Loucy (cell line): ENCODE measurements at regions not wholly inside any gene's neighbourhood (a gene's known extent, or its start where the extent isn't known, plus 50 kb on each side); places are given as distances from the start of the nearest gene placed in this dataset.
"Not testable (repeated sequence)": the region's sequence is repeated elsewhere in the genome, so short reads cannot be mapped to it uniquely, and the experiment has no call there.

Experiments used
- H2AFZ ChIP-seq: fragments of 200-600 bp; sonication (generic); 2 replicates; pipeline ENCODE4 v1.6.0; 2016; ENCODE audit warnings: antibody characterized with exemption, mild to moderate bottlenecking, low read length, moderate library complexity
- H3F3A ChIP-seq: fragments of 200-600 bp; 2 replicates; pipeline ENCODE4 v1.6.0; 2016; ENCODE audit warnings: antibody characterized with exemption, low read depth, mild to moderate bottlenecking
- H3K27me3 ChIP-seq: fragments of 200-600 bp; sonication (generic); 2 replicates; pipeline ENCODE4 v1.6.1; 2014; ENCODE audit warnings: low read length, mild to moderate bottlenecking; ENCODE audit not compliant: insufficient read depth, poor library complexity, severe bottlenecking
- H3K36me3 ChIP-seq: fragments of 200-600 bp; sonication (generic); 2 replicates; pipeline ENCODE4 v1.6.1; 2016; ENCODE audit warnings: low read length; ENCODE audit not compliant: insufficient read depth
- H3K4me1 ChIP-seq: fragments of 200-600 bp; sonication (generic); 2 replicates; pipeline ENCODE4 v1.5.1; 2014; ENCODE audit warnings: low read length, mild to moderate bottlenecking; ENCODE audit not compliant: insufficient read depth, poor library complexity, severe bottlenecking
- H3K4me2 ChIP-seq: fragments of 200-600 bp; sonication (generic); 2 replicates; pipeline ENCODE4 v1.6.0; 2014; ENCODE audit warnings: antibody characterized with exemption, low read length, low read depth, mild to moderate bottlenecking; ENCODE audit not compliant: poor library complexity, severe bottlenecking
- H3K4me3 ChIP-seq: fragments of 200-600 bp; sonication (generic); 2 replicates; pipeline ENCODE4 v1.5.1; 2014; ENCODE audit warnings: low read length, mild to moderate bottlenecking, mixed read lengths; ENCODE audit not compliant: poor library complexity, severe bottlenecking
- H3K79me2 ChIP-seq: fragments of 200-600 bp; sonication (generic); 2 replicates; pipeline ENCODE4 v1.6.1; 2014; ENCODE audit warnings: low read length; ENCODE audit not compliant: insufficient read depth
- H3K9ac ChIP-seq: fragments of 200-600 bp; sonication (generic); 2 replicates; pipeline ENCODE4 v1.6.0; 2014; ENCODE audit warnings: mild to moderate bottlenecking, low read depth, low read length, moderate library complexity; ENCODE audit not compliant: poor library complexity, severe bottlenecking
- H3K9me2 ChIP-seq: fragments of 200-600 bp; sonication (generic); replicated peaks from 2 replicates; pipeline ENCODE4 v1.6.1; 2016; ENCODE audit warnings: low read depth, low read length, mixed read lengths
- H3K9me3 ChIP-seq: fragments of 200-600 bp; sonication (generic); 2 replicates; pipeline ENCODE4 v1.6.1; 2014; ENCODE audit warnings: mild to moderate bottlenecking, antibody characterized with exemption, low read length, low read depth; ENCODE audit not compliant: insufficient read depth
- H4K20me1 ChIP-seq: fragments of 200-600 bp; sonication (generic); 2 replicates; pipeline ENCODE4 v1.6.0; 2014; ENCODE audit warnings: antibody characterized with exemption, low read length, mild to moderate bottlenecking; ENCODE audit not compliant: insufficient read depth, poor library complexity, severe bottlenecking
- EZH2phosphoT487 ChIP-seq: fragments of 200-600 bp; IDR thresholded peaks from 2 replicates; pipeline ENCODE4 v1.6.1; 2018; ENCODE audit warnings: antibody characterized with exemption, mild to moderate bottlenecking, moderate library complexity, borderline replicate concordance
- TF ChIP-seq, protein P1 (sequence below): fragments of 200-600 bp; sonication (generic); conservative IDR thresholded peaks from 2 replicates; pipeline ENCODE4 v1.5.1; 2014; ENCODE audit warnings: mild to moderate bottlenecking, antibody characterized with exemption, low read length

DNA sequence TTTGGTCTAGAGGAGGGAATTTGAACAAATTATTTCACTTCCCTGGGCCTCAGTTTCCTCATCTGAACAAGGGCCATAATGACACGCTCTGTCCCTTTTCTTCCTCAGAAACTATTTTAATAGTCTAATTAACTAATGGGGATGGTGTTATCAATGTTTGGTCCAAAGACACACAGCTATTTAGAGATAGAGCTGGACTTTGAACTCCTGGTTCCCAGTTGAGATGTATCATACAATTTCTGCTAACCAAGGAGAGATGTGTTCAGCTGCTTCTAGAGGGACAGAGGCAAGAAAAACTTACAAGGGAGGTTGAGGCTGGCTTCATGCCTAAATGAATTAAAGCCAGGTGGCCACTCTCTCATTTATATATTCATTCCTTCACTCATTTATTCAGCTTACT, 90.6 kb upstream of the CLINT1 start:
- Histone ChIP-seq H3K4me2 (peak overlapping the region; percentile 40), H3K79me2 (no peaks in the 10 kb centered on the region), H4K20me1 (no peaks in the 10 kb centered on the region), H3K27me3 (no peaks in the 10 kb centered on the region), H3K36me3 (no peaks in the 10 kb centered on the region), H3K9me3 (no peaks in the 10 kb centered on the region), H3K4me1 (peaks cover 6% of the 10 kb centered on the region), H3F3A (no peaks in the 10 kb centered on the region), H3K9me2 (no peaks in the 10 kb centered on the region), H3K9ac (no peak overlapping the region), H2AFZ (no peak overlapping the region), H3K4me3 (no peak overlapping the region)
- TF ChIP-seq EZH2phosphoT487 = no peak
- TF ChIP-seq, protein P1, sequence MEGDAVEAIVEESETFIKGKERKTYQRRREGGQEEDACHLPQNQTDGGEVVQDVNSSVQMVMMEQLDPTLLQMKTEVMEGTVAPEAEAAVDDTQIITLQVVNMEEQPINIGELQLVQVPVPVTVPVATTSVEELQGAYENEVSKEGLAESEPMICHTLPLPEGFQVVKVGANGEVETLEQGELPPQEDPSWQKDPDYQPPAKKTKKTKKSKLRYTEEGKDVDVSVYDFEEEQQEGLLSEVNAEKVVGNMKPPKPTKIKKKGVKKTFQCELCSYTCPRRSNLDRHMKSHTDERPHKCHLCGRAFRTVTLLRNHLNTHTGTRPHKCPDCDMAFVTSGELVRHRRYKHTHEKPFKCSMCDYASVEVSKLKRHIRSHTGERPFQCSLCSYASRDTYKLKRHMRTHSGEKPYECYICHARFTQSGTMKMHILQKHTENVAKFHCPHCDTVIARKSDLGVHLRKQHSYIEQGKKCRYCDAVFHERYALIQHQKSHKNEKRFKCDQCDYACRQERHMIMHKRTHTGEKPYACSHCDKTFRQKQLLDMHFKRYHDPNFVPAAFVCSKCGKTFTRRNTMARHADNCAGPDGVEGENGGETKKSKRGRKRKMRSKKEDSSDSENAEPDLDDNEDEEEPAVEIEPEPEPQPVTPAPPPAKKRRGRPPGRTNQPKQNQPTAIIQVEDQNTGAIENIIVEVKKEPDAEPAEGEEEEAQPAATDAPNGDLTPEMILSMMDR = no peak

DNA sequence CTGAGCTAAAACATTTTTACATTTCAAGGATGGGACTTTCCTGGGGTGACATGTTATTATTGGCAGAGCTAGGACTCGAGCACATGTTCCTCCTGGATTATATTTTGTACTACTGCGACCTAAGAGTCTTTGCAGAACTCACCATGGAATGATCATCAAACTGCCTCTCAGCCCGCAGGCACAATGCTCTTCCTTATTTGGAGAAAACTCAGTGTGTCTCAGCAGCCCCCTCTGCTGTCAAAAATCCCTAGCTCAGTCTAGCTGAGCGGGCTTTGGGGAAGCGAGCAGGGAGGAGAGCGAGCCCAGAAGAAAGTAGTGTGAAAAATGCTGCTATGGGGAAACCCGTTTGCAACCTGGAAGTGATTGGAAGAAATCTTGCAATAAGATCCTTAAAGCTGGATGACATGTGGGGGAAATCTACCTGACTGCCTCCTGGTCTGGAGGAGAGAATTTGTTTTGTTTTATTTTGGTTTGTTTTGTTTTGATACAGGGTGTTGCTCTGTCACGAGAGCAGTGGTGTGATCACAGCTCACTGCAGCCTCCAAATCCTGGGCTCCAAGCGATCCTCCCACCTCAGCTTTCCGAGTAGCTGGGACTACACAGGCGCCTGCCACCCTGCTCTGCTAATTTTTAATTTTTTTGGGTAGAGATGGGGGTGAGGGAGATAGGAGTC, 89.9 kb upstream of the CLINT1 start:
- H3K9ac ChIP-seq = peak overlapping the region; percentile 62
- TF ChIP-seq, protein P1 = peak; percentile 69
- TF ChIP-seq EZH2phosphoT487 = no peak
- no peaks in the 10 kb centered on the region for H3K27me3 ChIP-seq
- H3K4me3 ChIP-seq = peak overlapping the region; percentile 13
- peak overlapping the region; percentile 40 for H3K4me2 ChIP-seq
- peak overlapping the region; percentile 86 for H2AFZ ChIP-seq
- H3K36me3 ChIP-seq = no peaks in the 10 kb centered on the region
- no peaks in the 10 kb centered on the region for H3F3A ChIP-seq
- no peaks in the 10 kb centered on the region for H4K20me1 ChIP-seq
- no peaks in the 10 kb centered on the region for H3K9me2 ChIP-seq
- no peaks in the 10 kb centered on the region for H3K79me2 ChIP-seq
- H3K9me3 ChIP-seq = no peaks in the 10 kb centered on the region
- peaks cover 6% of the 10 kb centered on the region for H3K4me1 ChIP-seq

DNA sequence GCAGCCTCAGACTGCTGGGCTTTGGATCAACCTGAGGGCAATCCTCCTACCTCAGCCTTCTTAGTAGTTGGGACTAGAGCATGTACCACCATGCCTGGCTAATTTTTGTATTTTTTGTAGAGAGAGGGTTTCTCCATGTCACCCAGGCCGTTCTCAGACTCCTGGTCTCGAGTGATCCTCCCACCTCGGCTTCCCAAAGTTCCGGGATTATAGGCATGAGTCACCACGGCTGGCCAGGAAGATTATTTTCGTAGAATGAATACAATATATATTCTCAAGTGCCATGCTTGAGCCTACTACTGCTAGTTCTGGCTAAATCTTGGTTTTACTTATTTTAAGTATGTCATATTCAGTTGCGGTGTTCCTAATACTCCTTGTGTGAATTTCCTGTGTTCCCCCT, 88.2 kb upstream of the CLINT1 start:
- Histone ChIP-seq H4K20me1 (no peaks in the 10 kb centered on the region), H3K4me1 (peaks cover 6% of the 10 kb centered on the region), H3K4me3 (no peak overlapping the region), H3K27me3 (no peaks in the 10 kb centered on the region), H3K79me2 (no peaks in the 10 kb centered on the region), H3K36me3 (no peaks in the 10 kb centered on the region), H3K9me3 (no peaks in the 10 kb centered on the region), H3K9me2 (no peaks in the 10 kb centered on the region), H3K4me2 (no peak overlapping the region), H3K9ac (no peak overlapping the region), H2AFZ (no peak overlapping the region), H3F3A (no peaks in the 10 kb centered on the region)
- TF ChIP-seq EZH2phosphoT487 = no peak
- TF ChIP-seq, protein P1 = no peak

DNA sequence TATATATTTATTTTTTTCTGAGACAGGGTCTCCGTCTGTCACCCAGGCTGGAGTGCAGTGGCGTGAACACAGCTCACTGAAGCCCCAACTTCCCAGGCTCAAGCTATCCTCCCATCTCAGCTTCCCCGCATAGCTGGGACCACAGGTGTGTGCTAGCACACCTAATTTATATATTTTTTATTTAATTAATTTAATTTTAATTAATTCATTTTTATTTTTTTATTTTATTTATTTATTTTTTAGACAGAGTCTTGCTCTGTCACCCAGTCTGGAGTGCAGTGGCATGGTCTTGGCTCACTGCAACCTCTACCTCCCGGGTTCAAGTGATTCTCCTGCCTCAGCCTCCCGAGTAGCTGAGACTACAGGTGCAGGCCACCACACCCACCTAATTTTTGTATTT, 86.9 kb upstream of the CLINT1 start:
- not testable (repeated sequence) for H3K4me3 ChIP-seq, H4K20me1 ChIP-seq, H2AFZ ChIP-seq, H3K9ac ChIP-seq, H3K4me1 ChIP-seq, H3K9me2 ChIP-seq, H3K79me2 ChIP-seq, H3K9me3 ChIP-seq, H3K27me3 ChIP-seq, H3F3A ChIP-seq, H3K4me2 ChIP-seq, H3K36me3 ChIP-seq
